HEK293 (cell line): ENCODE measurements at regions not wholly inside any gene's neighbourhood (a gene's known extent, or its start where the extent isn't known, plus 50 kb on each side); places are given as distances from the start of the nearest gene placed in this dataset.

Source experiments
- MEIS1 ChIP-seq: sonication (generic); formaldehyde crosslinking; IDR thresholded peaks from 2 replicates; pipeline ENCODE4 v1.8.1; 2022; ENCODE audit warnings: missing genetic modification reagents, mild to moderate bottlenecking, borderline replicate concordance
- ZNF133 ChIP-seq: fragments of 450-650 bp; formaldehyde crosslinking; IDR thresholded peaks from 2 replicates; pipeline ENCODE4 v1.5.1; 2016; ENCODE audit warnings: missing biosample characterization, missing genetic modification characterization
- ZNF560 ChIP-seq: fragments of 450-650 bp; formaldehyde crosslinking; IDR thresholded peaks from 2 replicates; pipeline ENCODE4 v1.5.1; 2017; ENCODE audit warnings: missing biosample characterization, missing genetic modification characterization, borderline replicate concordance
- ZNF623 ChIP-seq: fragments of 450-650 bp; formaldehyde crosslinking; IDR thresholded peaks from 2 replicates; pipeline ENCODE4 v1.5.1; 2016; ENCODE audit warnings: missing biosample characterization, missing genetic modification characterization
- TF ChIP-seq, protein P1 (sequence below): fragments of 450-650 bp; formaldehyde crosslinking; IDR thresholded peaks from 2 replicates; pipeline ENCODE4 v1.5.1; 2016; ENCODE audit warnings: missing biosample characterization, missing genetic modification characterization
- TF ChIP-seq, protein P2 (sequence below): fragments of 450-650 bp; formaldehyde crosslinking; IDR thresholded peaks from 2 replicates; pipeline ENCODE4; 2016; ENCODE audit warnings: missing biosample characterization, missing genetic modification characterization

DNA sequence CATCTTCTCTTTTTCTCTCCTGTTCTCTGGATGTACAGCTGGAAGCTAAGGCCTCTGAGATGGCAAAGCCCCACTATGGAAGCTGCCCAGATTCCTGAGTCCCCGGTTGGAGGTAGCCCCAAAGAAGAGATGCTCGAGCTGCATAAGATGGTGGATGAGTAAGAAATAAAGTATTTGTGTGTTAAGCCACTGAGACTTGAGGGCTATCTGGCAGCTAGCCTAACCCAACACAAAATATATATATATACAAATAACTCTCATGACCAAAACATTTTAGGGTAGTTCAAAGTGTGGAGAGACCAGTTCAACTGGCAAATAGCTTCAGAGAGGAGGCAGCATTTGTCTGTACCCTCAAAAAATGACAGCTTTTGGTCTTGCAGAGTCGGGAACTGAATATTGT, 72.4 kb upstream of the PDE1C start:
- TF ChIP-seq, protein P1, sequence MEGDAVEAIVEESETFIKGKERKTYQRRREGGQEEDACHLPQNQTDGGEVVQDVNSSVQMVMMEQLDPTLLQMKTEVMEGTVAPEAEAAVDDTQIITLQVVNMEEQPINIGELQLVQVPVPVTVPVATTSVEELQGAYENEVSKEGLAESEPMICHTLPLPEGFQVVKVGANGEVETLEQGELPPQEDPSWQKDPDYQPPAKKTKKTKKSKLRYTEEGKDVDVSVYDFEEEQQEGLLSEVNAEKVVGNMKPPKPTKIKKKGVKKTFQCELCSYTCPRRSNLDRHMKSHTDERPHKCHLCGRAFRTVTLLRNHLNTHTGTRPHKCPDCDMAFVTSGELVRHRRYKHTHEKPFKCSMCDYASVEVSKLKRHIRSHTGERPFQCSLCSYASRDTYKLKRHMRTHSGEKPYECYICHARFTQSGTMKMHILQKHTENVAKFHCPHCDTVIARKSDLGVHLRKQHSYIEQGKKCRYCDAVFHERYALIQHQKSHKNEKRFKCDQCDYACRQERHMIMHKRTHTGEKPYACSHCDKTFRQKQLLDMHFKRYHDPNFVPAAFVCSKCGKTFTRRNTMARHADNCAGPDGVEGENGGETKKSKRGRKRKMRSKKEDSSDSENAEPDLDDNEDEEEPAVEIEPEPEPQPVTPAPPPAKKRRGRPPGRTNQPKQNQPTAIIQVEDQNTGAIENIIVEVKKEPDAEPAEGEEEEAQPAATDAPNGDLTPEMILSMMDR (tag by site-specific recombination), result no peak
- TF ChIP-seq ZNF560 (tag by site-specific recombination), result no peak
- no peak for TF ChIP-seq ZNF133 (tag by site-specific recombination)
- TF ChIP-seq, protein P2, sequence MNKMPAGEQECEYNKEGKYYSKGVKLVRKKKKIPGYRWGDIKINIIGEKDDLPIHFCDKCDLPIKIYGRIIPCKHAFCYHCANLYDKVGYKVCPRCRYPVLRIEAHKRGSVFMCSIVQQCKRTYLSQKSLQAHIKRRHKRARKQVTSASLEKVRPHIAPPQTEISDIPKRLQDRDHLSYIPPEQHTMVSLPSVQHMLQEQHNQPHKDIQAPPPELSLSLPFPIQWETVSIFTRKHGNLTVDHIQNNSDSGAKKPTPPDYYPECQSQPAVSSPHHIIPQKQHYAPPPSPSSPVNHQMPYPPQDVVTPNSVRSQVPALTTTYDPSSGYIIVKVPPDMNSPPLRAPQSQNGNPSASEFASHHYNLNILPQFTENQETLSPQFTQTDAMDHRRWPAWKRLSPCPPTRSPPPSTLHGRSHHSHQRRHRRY (tag by site-specific recombination), result no peak
- TF ChIP-seq ZNF623 (tag by site-specific recombination), result no peak
- TF ChIP-seq MEIS1 (CRISPR knock-in tag), result no peak
